Right lobe of liver (tissue), 6 donors: ENCODE measurements at regions not wholly inside any gene's neighbourhood (a gene's known extent, or its start where the extent isn't known, plus 50 kb on each side); places are given as distances from the start of the nearest gene placed in this dataset.

Source experiments
- ATAC-seq, 4 donors: fragments of 200-7000 bp; cut with Tn5 transposase; one replicate each; pipeline ENCODE4 v1.9.1; 2020; ENCODE audit warnings: mild to moderate bottlenecking in 4 of 4, moderate library complexity in 4 of 4
- DNase-seq, 3 donors: peaks; one replicate each; pipeline ENCODE4 v3.0.0-alpha.2; 2020
- H3K27ac ChIP-seq, 3 donors: fragments of 200-600 bp; one replicate each; pipeline ENCODE4 v1.8.0; 2022
- H3K27me3 ChIP-seq, 2 donors: fragments of 200-600 bp; one replicate each; pipeline ENCODE4 v1.8.0; 2022
- H3K36me3 ChIP-seq, 4 donors: fragments of 200-600 bp; sonication (generic) in 1 of 4; one replicate each; pipeline versions ENCODE4 v1.5.1 to v1.8.0; 2017 to 2022; ENCODE audit warnings: control low read depth in 1 of 4
- H3K4me1 ChIP-seq, 4 donors: fragments of 200-600 bp; sonication (generic) in 1 of 4; one replicate each; pipeline versions ENCODE4 v1.5.1 to v1.8.0; 2017 to 2022; ENCODE audit warnings: control low read depth in 1 of 4
- H3K4me3 ChIP-seq, 3 donors: fragments of 200-600 bp; one replicate each; pipeline ENCODE4 v1.8.0; 2022
- H3K9me3 ChIP-seq, 4 donors: fragments of 200-600 bp; sonication (generic) in 1 of 4; one replicate each; pipeline versions ENCODE4 v1.5.1 to v1.8.0; 2017 to 2022; ENCODE audit warnings: control low read depth in 1 of 4
- CTCF ChIP-seq, 4 donors: fragments of 200-600 bp in 3 of 4; fragments of 450-650 bp in 1 of 4; IDR thresholded peaks; one replicate each; pipeline versions ENCODE4 v1.5.1 to v1.8.0; 2016 to 2022; ENCODE audit warnings: antibody characterized with exemption in 4 of 4, mild to moderate bottlenecking in 2 of 4
- POLR2A ChIP-seq: fragments of 450-650 bp; IDR thresholded peaks from one replicate; pipeline ENCODE4 v1.6.1; 2017; ENCODE audit warnings: antibody characterized with exemption, mild to moderate bottlenecking
- WGBS: methylation state at CpG from one replicate; pipeline ENCODE4 v1.1.6; 2018; ENCODE audit warnings: low coverage, low lambda C conversion rate; ENCODE audit not compliant: insufficient coverage; ENCODE audit errors: missing lambda C conversion rate; 5-methylcytosine and 5-hydroxymethylcytosine counted together
- intact Hi-C, 2 donors: fragments of 100-400 bp; cut with DNase I; formaldehyde crosslinking; loops; one replicate each; pipeline versions ENCODE4 v1.11.2 to v1.14.1; 2022
- donor health status: DM: no; HTN: yes; CAD: no.
- donor health status: DM: no; HTN: no; CAD: no.
- donor health status: DM: no; HTN: no; CAD: no.
- donor health status: DM: no; HTN: yes; CAD: no.
- donor health status: DM: no; HTN: yes; CAD: no.

GRCh38 chr2:176544557-176544956 is 275.3 kb downstream of the MTX2 start:
- intact Hi-C loops, result no loop called here
- no peak for TF ChIP-seq CTCF (IDR thresholded peaks at IDR 0.05)
- TF ChIP-seq POLR2A, result no peak
- no peaks in the 10 kb centered on the region for H3K4me1 ChIP-seq
- H3K36me3 ChIP-seq, result no peaks in the 10 kb centered on the region
- no peak overlapping the region for H3K27ac ChIP-seq
- no peak for DNase-seq
- WGBS, result 88% methylated on average over 4 of the region's 4 CpGs
- no peak for ATAC-seq
- H3K9me3 ChIP-seq, result no peaks in the 10 kb centered on the region
- no peaks in the 10 kb centered on the region for H3K27me3 ChIP-seq
- H3K4me3 ChIP-seq, result no peak overlapping the region

GRCh38 chr2:176544991-176545956 is 276.0 kb downstream of the MTX2 start:
- 78% methylated on average over 4 of the region's 4 CpGs for WGBS
- H3K36me3 ChIP-seq, result no peaks in the 10 kb centered on the region
- no peak for ATAC-seq
- intact Hi-C loops, result no loop called here
- TF ChIP-seq POLR2A (no peak), CTCF (IDR thresholded peaks at IDR 0.05) (no peak)
- H3K27me3 ChIP-seq, result no peaks in the 10 kb centered on the region
- no peak overlapping the region for H3K4me3 ChIP-seq
- H3K27ac ChIP-seq, result no peak overlapping the region
- no peaks in the 10 kb centered on the region for H3K4me1 ChIP-seq
- no peak for DNase-seq
- no peaks in the 10 kb centered on the region for H3K9me3 ChIP-seq

- ATAC-seq (no peak), DNase-seq (no peak)
- no peaks in the 10 kb centered on the region for H3K36me3 ChIP-seq
- H3K4me1 ChIP-seq, result no peaks in the 10 kb centered on the region
- WGBS, result 73% methylated on average over 4 of the region's 4 CpGs
- H3K4me3 ChIP-seq, result no peak overlapping the region
- no peak overlapping the region for H3K27ac ChIP-seq
- H3K9me3 ChIP-seq, result no peaks in the 10 kb centered on the region
- intact Hi-C loops, result no loop called here
- no peaks in the 10 kb centered on the region for H3K27me3 ChIP-seq
- TF ChIP-seq POLR2A, result no peak
- no peak for TF ChIP-seq CTCF (IDR thresholded peaks at IDR 0.05)
Observed at GRCh38 chr2:176546550-176546949, 277.3 kb downstream of the MTX2 start.

- Histone ChIP-seq H3K9me3 (no peaks in the 10 kb centered on the region), H3K4me3 (no peak overlapping the region), H3K27me3 (no peaks in the 10 kb centered on the region), H3K4me1 (peaks cover 0 to 10% (median 0%) of the 10 kb centered on the region in 4 donors), H3K27ac (no peak overlapping the region), H3K36me3 (no peaks in the 10 kb centered on the region)
- no peak for ATAC-seq
- intact Hi-C loops, result loop anchor here (5.0 to 10.0 kb wide), 2 partner anchors 408 to 410 kb away; no protein-coding TSS in a partner anchor
- WGBS, result 61% methylated on average over 1 of the region's 1 CpG
- TF ChIP-seq CTCF (IDR thresholded peaks at IDR 0.05), result no peak
- TF ChIP-seq POLR2A, result no peak
- DNase-seq, result no peak
Observed at GRCh38 chr2:176552501-176553135, 283.4 kb downstream of the MTX2 start.
